ENCODE measurements at regions not wholly inside any gene's neighbourhood (a gene's known extent, or its start where the extent isn't known, plus 50 kb on each side); places are given as distances from the start of the nearest gene placed in this dataset.
"Not testable (repeated sequence)": the region's sequence is repeated elsewhere in the genome, so short reads cannot be mapped to it uniquely, and the experiment has no call there.

- TF ChIP-seq, protein P1, sequence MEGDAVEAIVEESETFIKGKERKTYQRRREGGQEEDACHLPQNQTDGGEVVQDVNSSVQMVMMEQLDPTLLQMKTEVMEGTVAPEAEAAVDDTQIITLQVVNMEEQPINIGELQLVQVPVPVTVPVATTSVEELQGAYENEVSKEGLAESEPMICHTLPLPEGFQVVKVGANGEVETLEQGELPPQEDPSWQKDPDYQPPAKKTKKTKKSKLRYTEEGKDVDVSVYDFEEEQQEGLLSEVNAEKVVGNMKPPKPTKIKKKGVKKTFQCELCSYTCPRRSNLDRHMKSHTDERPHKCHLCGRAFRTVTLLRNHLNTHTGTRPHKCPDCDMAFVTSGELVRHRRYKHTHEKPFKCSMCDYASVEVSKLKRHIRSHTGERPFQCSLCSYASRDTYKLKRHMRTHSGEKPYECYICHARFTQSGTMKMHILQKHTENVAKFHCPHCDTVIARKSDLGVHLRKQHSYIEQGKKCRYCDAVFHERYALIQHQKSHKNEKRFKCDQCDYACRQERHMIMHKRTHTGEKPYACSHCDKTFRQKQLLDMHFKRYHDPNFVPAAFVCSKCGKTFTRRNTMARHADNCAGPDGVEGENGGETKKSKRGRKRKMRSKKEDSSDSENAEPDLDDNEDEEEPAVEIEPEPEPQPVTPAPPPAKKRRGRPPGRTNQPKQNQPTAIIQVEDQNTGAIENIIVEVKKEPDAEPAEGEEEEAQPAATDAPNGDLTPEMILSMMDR (IDR thresholded peaks at IDR 0.05; ENCODE audit: low read depth, low read length): no peak
- TF ChIP-seq MYC (IDR thresholded peaks at IDR 0.05; ENCODE audit: low read depth, low read length): no peak
- TF ChIP-seq POLR2A (IDR thresholded peaks at IDR 0.05; ENCODE audit: extremely low read depth, insufficient read length): no peak
- TF ChIP-seq MAX (IDR thresholded peaks at IDR 0.05; ENCODE audit: low read depth, low read length): no peak
- H3K4me3 ChIP-seq (ENCODE audit: low read depth, low read length): no peak overlapping the region
- no peak for DNase-seq (ENCODE audit: low read depth)
Observed at GRCh38 chr9:92228628-92229027, 64.9 kb downstream of the IARS1 start.

- no peak for TF ChIP-seq MAX (IDR thresholded peaks at IDR 0.05; ENCODE audit: low read depth, low read length)
- no peak for TF ChIP-seq MYC (IDR thresholded peaks at IDR 0.05; ENCODE audit: low read depth, low read length)
- no peak for TF ChIP-seq POLR2A (IDR thresholded peaks at IDR 0.05; ENCODE audit: extremely low read depth, insufficient read length)
- TF ChIP-seq, protein P1 (IDR thresholded peaks at IDR 0.05; ENCODE audit: low read depth, low read length): no peak
- H3K4me3 ChIP-seq (ENCODE audit: low read depth, low read length): no peak overlapping the region
- DNase-seq (ENCODE audit: low read depth): no peak
Observed at GRCh38 chr9:92224177-92224576, 69.3 kb downstream of the IARS1 start.

DNA sequence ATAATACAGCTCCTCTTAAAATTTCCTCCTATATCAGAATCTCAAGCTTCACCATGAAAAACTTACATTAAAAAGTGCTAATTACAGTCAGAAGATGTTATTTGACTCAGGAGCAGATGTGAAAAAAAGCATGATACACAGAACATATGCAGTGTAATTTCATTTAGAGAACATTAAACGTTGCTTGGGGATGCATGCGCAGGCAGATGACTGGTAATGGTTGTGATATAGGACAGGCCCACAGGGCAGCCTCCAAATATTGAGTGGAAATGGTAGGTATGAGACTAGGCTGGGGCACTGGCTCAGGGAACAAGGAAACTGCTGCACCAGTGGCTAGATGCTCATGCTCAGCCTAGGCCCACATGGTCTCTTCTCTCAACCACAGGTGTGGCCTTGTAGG is 69.7 kb downstream of the IARS1 start:
- no peak for TF ChIP-seq MAX (IDR thresholded peaks at IDR 0.05; ENCODE audit: low read depth, low read length)
- TF ChIP-seq, protein P1 (IDR thresholded peaks at IDR 0.05; ENCODE audit: low read depth, low read length): no peak
- no peak for TF ChIP-seq MYC (IDR thresholded peaks at IDR 0.05; ENCODE audit: low read depth, low read length)
- TF ChIP-seq POLR2A (IDR thresholded peaks at IDR 0.05; ENCODE audit: extremely low read depth, insufficient read length): no peak
- no peak for DNase-seq (ENCODE audit: low read depth)

DNA sequence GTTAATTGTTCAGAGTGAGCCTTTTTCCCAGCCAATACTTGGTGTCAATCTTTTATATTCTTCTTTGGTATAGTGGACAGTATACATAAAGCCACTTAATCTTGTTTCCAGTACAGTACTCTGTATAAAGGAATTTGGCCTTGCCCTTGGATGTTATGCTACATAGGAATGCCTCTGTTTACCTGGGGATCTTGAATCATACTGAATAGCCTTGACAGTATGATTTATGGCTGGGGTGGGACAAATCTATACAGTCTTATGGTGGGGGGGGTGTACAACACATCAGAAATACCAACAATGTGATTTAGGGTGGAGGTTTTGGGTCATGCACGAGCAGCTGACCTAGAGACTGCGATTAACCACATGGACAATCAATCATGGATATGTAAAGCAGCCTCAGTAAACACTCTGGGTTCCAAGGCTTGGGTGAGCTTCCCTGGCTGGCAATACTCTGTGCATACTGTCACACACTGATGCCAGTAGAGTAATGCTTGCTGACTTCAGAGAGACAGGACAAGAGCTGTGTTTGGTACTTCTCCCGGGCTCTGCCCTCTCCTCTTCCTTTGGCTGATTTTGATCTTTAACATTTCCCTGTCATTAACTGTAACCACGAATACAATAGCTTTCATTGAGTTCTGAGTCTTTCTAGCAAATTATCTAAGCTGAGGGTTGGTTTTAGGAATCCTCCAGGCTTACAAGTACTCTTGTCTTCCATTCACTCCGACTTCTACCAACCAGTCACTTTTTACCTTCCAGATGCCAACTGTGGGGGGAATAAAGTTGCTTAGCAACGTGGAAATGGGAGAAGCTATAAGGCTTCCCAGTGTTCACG is 84.6 kb downstream of the IARS1 start:
- no peak overlapping the region for H3K4me3 ChIP-seq (ENCODE audit: low read depth, low read length)
- no peak for TF ChIP-seq MAX (IDR thresholded peaks at IDR 0.05; ENCODE audit: low read depth, low read length)
- no peak for TF ChIP-seq POLR2A (IDR thresholded peaks at IDR 0.05; ENCODE audit: extremely low read depth, insufficient read length)
- TF ChIP-seq MYC (IDR thresholded peaks at IDR 0.05; ENCODE audit: low read depth, low read length): no peak
- TF ChIP-seq, protein P1 (IDR thresholded peaks at IDR 0.05; ENCODE audit: low read depth, low read length): no peak
- DNase-seq (ENCODE audit: low read depth): no peak

More for the DNA sequence above, 69.7 kb downstream of the IARS1 start:
- H3K4me3 ChIP-seq (ENCODE audit: low read depth, low read length): no peak overlapping the region

DNA sequence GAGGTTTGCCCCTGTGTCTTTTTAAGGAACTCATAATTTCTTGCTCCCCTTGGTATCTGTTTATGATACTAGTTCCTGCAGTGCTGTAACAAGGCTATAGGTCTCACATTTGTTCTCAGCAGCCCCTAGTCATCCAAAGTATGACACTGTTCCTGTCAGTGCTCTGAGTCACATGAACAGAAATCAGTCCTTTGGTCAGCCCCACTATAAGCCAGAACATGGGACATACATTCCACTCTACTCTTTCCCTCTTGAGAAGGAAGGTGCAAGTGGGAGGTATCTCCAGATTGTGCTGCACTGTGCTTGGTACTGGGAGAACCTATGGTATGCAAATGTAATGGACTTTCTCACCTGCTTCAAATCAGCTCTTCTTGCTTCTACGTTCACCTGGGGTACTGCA is 87.0 kb downstream of the IARS1 start:
- TF ChIP-seq MYC (IDR thresholded peaks at IDR 0.05; ENCODE audit: low read depth, low read length): no peak
- TF ChIP-seq, protein P1 (IDR thresholded peaks at IDR 0.05; ENCODE audit: low read depth, low read length): no peak
- no peak for TF ChIP-seq MAX (IDR thresholded peaks at IDR 0.05; ENCODE audit: low read depth, low read length)
- TF ChIP-seq POLR2A (IDR thresholded peaks at IDR 0.05; ENCODE audit: extremely low read depth, insufficient read length): no peak
- H3K4me3 ChIP-seq (ENCODE audit: low read depth, low read length): no peak overlapping the region
- peak; percentile 14 for DNase-seq (ENCODE audit: low read depth)

GRCh38 chr9:92203887-92204286 is 88.7 kb upstream of the SPTLC1 start:
- DNase-seq (ENCODE audit: low read depth); H3K4me3 ChIP-seq (ENCODE audit: low read depth, low read length): not testable (repeated sequence)

- not testable (repeated sequence) for H3K4me3 ChIP-seq (ENCODE audit: low read depth, low read length); DNase-seq (ENCODE audit: low read depth)
Observed at GRCh38 chr9:92198237-92198636, 83.0 kb upstream of the SPTLC1 start.
